HCT116 (cell line): ENCODE measurements at regions not wholly inside any gene's neighbourhood (a gene's known extent, or its start where the extent isn't known, plus 50 kb on each side); places are given as distances from the start of the nearest gene placed in this dataset.

Experiments
- ATAC-seq: fragments of 200-7000 bp; cut with Tn5 transposase; 2 replicates; pipeline ENCODE4 v1.9.1; 2020; ENCODE audit warnings: mild to moderate bottlenecking, moderate library complexity
- BruUV-seq: library from RNA; stranded (reverse); fragments of 400-500 nt; replicated peaks from 2 replicates; lab custom pipeline; 2021; lab: Mats Ljungman, UMichigan
- CTCF ChIA-PET: fragments of 300-600 bp; sonication (Branson Sonifier 250); formaldehyde crosslinking; loops from one replicate; lab custom pipeline; 2021; ENCODE audit warnings: antibody characterized with exemption; lab: Charles Lee
- POLR2A ChIA-PET: fragments of 300-600, 350-600 bp; sonication (Branson Sonifier 250); formaldehyde crosslinking; loops from one replicate; lab custom pipeline; 2021; ENCODE audit warnings: antibody characterized with exemption; lab: Charles Lee
- RAD21 ChIA-PET, 2 experiments: fragments of 300-600 bp; sonication (Branson Sonifier 250); formaldehyde crosslinking; loops; one replicate each; lab custom pipeline; 2023; ENCODE audit warnings: low total read pairs in 2 of 2; ENCODE audit not compliant: uncharacterized antibody in 2 of 2, unreplicated experiment in 2 of 2, low non-redundant PET in 1 of 2; lab: Charles Lee
- DNase-seq: peaks from one replicate; pipeline ENCODE4 v3.0.0-alpha.2; 2010; ENCODE audit warnings: low read depth, low spot score
- H2AFZ ChIP-seq: fragments of 200-600 bp; shearing (Covaris generic), sonication (generic); 2 replicates; pipeline ENCODE4 v1.6.1; 2017; ENCODE audit warnings: low read depth, mixed run types, mixed read lengths, antibody characterized with exemption, low read length; ENCODE audit not compliant: poor library complexity, severe bottlenecking
- H3K27ac ChIP-seq: 2 replicates; pipeline ENCODE4 v1.5.1; 2012; ENCODE audit warnings: low read depth, low read length
- H3K27me3 ChIP-seq: fragments of 200-600 bp; sonication (generic); 2 replicates; pipeline ENCODE4 v1.6.1; 2016; ENCODE audit warnings: mixed run types, low read length, mixed read lengths; ENCODE audit not compliant: insufficient read depth
- H3K36me3 ChIP-seq, 2 experiments: fragments of 200-500 bp in 1 of 2; fragments of 200-600 bp in 1 of 2; sonication (Bioruptor generic) in 1 of 2; sonication (generic) in 1 of 2; 2 replicates each; pipeline versions ENCODE4 v1.5.1 to v1.6.1; 2014 to 2016; ENCODE audit warnings: low read length in 2 of 2, inconsistent platforms in 1 of 2, mixed read lengths in 1 of 2, mixed run types in 1 of 2; ENCODE audit not compliant: insufficient read depth in 2 of 2, control insufficient read depth in 1 of 2
- H3K4me1 ChIP-seq, 2 experiments: fragments of 200-600 bp in 1 of 2; sonication (generic) in 1 of 2; 2 replicates each; pipeline versions ENCODE4 v1.5.1 to v1.6.1; 2012 to 2017; ENCODE audit warnings: low read length in 2 of 2, inconsistent platforms in 1 of 2, mild to moderate bottlenecking in 1 of 2, mixed read lengths in 1 of 2, mixed run types in 1 of 2, moderate library complexity in 1 of 2; ENCODE audit not compliant: insufficient read depth in 2 of 2, control insufficient read depth in 1 of 2
- H3K4me2 ChIP-seq: fragments of 200-600 bp; sonication (generic); 2 replicates; pipeline ENCODE4 v1.6.1; 2017; ENCODE audit warnings: mixed run types, low read length, mixed read lengths
- H3K4me3 ChIP-seq, 2 experiments: fragments of 200-600 bp in 1 of 2; sonication (generic) in 1 of 2; replicated peaks in 1 of 2; 2 replicates each; pipeline ENCODE4 v1.5.1; 2011 to 2016; ENCODE audit warnings: low read length in 2 of 2, control low read depth in 1 of 2, low read depth in 1 of 2, mild to moderate bottlenecking in 1 of 2, mixed read lengths in 1 of 2, mixed run types in 1 of 2
- H3K79me2 ChIP-seq: fragments of 200-600 bp; sonication (generic); 2 replicates; pipeline ENCODE4 v1.6.1; 2017; ENCODE audit warnings: mild to moderate bottlenecking, mixed run types, low read length, moderate library complexity, mixed read lengths; ENCODE audit not compliant: insufficient read depth
- H3K9ac ChIP-seq: fragments of 200-600 bp; sonication (generic); 2 replicates; pipeline ENCODE4 v1.6.1; 2016; ENCODE audit warnings: low read length, mixed read lengths
- H3K9me2 ChIP-seq: fragments of 200-600 bp; sonication (generic), shearing (Covaris generic); 2 replicates; pipeline ENCODE4 v1.6.1; 2017; ENCODE audit warnings: mixed run types, mild to moderate bottlenecking, moderate library complexity; ENCODE audit not compliant: insufficient read depth
- H3K9me3 ChIP-seq, 2 experiments: fragments of 200-500 bp in 1 of 2; fragments of 200-600 bp in 1 of 2; sonication (Bioruptor generic) in 1 of 2; sonication (generic) in 1 of 2; 2 replicates each; pipeline ENCODE4 v1.6.1; 2014 to 2017; ENCODE audit warnings: low read length in 2 of 2, mixed read lengths in 2 of 2, inconsistent platforms in 1 of 2, low read depth in 1 of 2, mild to moderate bottlenecking in 1 of 2, mixed run types in 1 of 2, moderate library complexity in 1 of 2; ENCODE audit not compliant: control insufficient read depth in 1 of 2, insufficient read depth in 1 of 2
- H4K20me1 ChIP-seq: fragments of 200-600 bp; sonication (generic), shearing (Covaris generic); 2 replicates; pipeline ENCODE4 v1.6.1; 2017; ENCODE audit warnings: mixed run types, mild to moderate bottlenecking, moderate library complexity; ENCODE audit not compliant: insufficient read depth
- CEBPB ChIP-seq: IDR thresholded peaks from 2 replicates; pipeline ENCODE4 v1.6.1; 2012; ENCODE audit warnings: low read depth
- CTCF ChIP-seq, 3 experiments: fragments of 200-600 bp in 1 of 3; sonication (generic) in 1 of 3; IDR thresholded peaks in 2 of 3; conservative IDR thresholded peaks in 1 of 3; 2 replicates each; pipeline ENCODE4 v1.5.1; 2012 to 2017; ENCODE audit warnings: low read depth in 2 of 3, low read length in 2 of 3, antibody characterized with exemption in 1 of 3, borderline replicate concordance in 1 of 3, control low read depth in 1 of 3, mild to moderate bottlenecking in 1 of 3, mixed read lengths in 1 of 3, mixed run types in 1 of 3, moderate library complexity in 1 of 3; ENCODE audit not compliant: insufficient read depth in 1 of 3
- REST ChIP-seq: IDR thresholded peaks from 2 replicates; pipeline ENCODE4 v1.6.1; 2012; ENCODE audit warnings: low read depth
- intact Hi-C: fragments of 100-400 bp; cut with micrococcal nuclease; formaldehyde crosslinking; loops from 2 replicates; pipeline ENCODE4 v1.10.0; 2022

DNA sequence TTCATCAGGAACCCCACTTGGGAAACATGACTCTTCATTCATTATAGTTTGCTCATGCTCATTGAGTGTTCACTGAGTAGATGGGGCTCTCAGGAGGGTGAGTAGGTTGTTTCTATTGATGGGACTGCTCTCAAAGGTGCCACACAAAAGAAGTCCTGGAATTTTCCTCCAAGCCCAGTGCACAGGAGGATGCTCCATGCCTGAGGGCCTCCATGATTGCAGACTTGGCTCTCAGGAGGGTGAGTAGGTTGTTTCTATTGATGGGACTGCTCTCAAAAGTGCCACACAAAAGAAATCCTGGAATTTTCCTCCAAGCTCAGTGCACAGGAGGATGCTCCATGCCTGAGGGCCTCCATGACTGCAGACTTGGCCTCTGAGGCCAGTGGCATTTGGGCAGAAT, 108.5 kb downstream of the ZNF674 start (continued):
- TF ChIP-seq REST, result no peak

- H4K20me1 ChIP-seq, result no peaks in the 10 kb centered on the region
- no peak overlapping the region for H3K4me2 ChIP-seq
- no peaks in the 10 kb centered on the region for H3K9me3 ChIP-seq
- TF ChIP-seq CTCF (IDR thresholded peaks at IDR 0.05 in 2 of 3, conservative IDR thresholded peaks at IDR 0.05 in 1 of 3; ENCODE audit: borderline replicate concordance in 1 of 3, insufficient read depth in 1 of 3, low read depth in 2 of 3, low read length in 2 of 3), result no peak
- no peak for TF ChIP-seq REST
- no peak for TF ChIP-seq CEBPB
- TF ChIP-seq, all 23 proteins: peak for 0
- Histone ChIP-seq H3K36me3 (no peaks in the 10 kb centered on the region), H3K4me3 (no peak overlapping the region), H3K9me2 (no peaks in the 10 kb centered on the region), H3K4me1 (no peaks in the 10 kb centered on the region), H3K79me2 (no peaks in the 10 kb centered on the region), H3K27ac (no peak overlapping the region), H3K27me3 (no peaks in the 10 kb centered on the region), H3K9ac (no peak overlapping the region), H2AFZ (no peak overlapping the region)
- RAD21 ChIA-PET, result no interaction called here
- no TSS peak for BruUV-seq
- intact Hi-C loops, result no loop called here
- POLR2A ChIA-PET, result no interaction called here
- DNase-seq (no peak), ATAC-seq (no peak)
- CTCF ChIA-PET, result no interaction called here
Observed at GRCh38 chrX:46433892-46434291, 111.3 kb downstream of the ZNF674 start.
